Kidney (tissue), 13 donors: ENCODE measurements at regions not wholly inside any gene's neighbourhood (a gene's known extent, or its start where the extent isn't known, plus 50 kb on each side); places are given as distances from the start of the nearest gene placed in this dataset.

Experiments
- DNase-seq, 5 donors: peaks; one replicate each; pipeline ENCODE4 v3.0.0-alpha.2; 2013 to 2020
- FAIRE-seq: peaks from 2 replicates; lab custom pipeline; 2012; peaks lifted over from hg19 to GRCh38; lab: Jason Lieb, UNC
- H3K27ac ChIP-seq, 2 donors: one replicate each; pipeline ENCODE4 v1.7.0; 2013; ENCODE audit warnings: low read depth in 2 of 2, low read length in 2 of 2, inconsistent platforms in 1 of 2
- H3K27me3 ChIP-seq: one replicate; pipeline ENCODE4 v1.7.1; 2013; ENCODE audit warnings: low read length, inconsistent platforms; ENCODE audit not compliant: control insufficient read depth, insufficient read depth
- H3K36me3 ChIP-seq, 3 donors: one replicate each; pipeline versions ENCODE4 v1.7.0 to v1.7.1; 2013; ENCODE audit warnings: low read length in 3 of 3, control low read depth in 1 of 3, inconsistent platforms in 1 of 3; ENCODE audit not compliant: insufficient read depth in 3 of 3, control insufficient read depth in 2 of 3
- H3K4me1 ChIP-seq, 3 donors: one replicate each; pipeline versions ENCODE4 v1.7.0 to v1.7.1; 2013; ENCODE audit warnings: low read length in 3 of 3, inconsistent platforms in 1 of 3, low read depth in 1 of 3; ENCODE audit not compliant: control insufficient read depth in 2 of 3, insufficient read depth in 2 of 3
- H3K4me3 ChIP-seq, 3 donors: one replicate each; pipeline versions ENCODE4 v1.7.0 to v1.8.1; 2013; ENCODE audit warnings: low read length in 3 of 3, control low read depth in 1 of 3, inconsistent platforms in 1 of 3
- H3K9ac ChIP-seq, 3 donors: one replicate each; pipeline versions ENCODE4 v1.7.0 to v1.7.1; 2013; ENCODE audit warnings: low read length in 3 of 3, control low read depth in 1 of 3, inconsistent platforms in 1 of 3
- H3K9me3 ChIP-seq, 3 donors: one replicate each; pipeline versions ENCODE4 v1.7.0 to v1.7.1; 2013; ENCODE audit warnings: low read length in 3 of 3, control low read depth in 1 of 3, inconsistent platforms in 1 of 3; ENCODE audit not compliant: control insufficient read depth in 2 of 3, insufficient read depth in 1 of 3
- CTCF ChIP-seq: IDR thresholded peaks from 3 replicates; pipeline ENCODE4 v1.5.1; 2012; ENCODE audit warnings: mild to moderate bottlenecking, moderate library complexity, borderline replicate concordance; ENCODE audit not compliant: insufficient read depth; ENCODE audit errors: extremely low read depth
- intact Hi-C: fragments of 100-400 bp; cut with DNase I; formaldehyde crosslinking; loops from one replicate; pipeline ENCODE4 v1.11.1; 2022
- donor health status: control.
- donor health status: control.
- donor health status: control.
- donor health status: control.
- donor health status: control.
- donor health status: DM: yes; HTN: yes; CAD: no.
- donor health status: Normal renal cell carcinoma (clear cell type).

- FAIRE-seq: no peak
- intact Hi-C loops: no loop called here
These were observed 469.3 kb upstream of the CDIN1 start for GRCh38 chr15:36109943-36110658.

GRCh38 chr15:36110659-36110993, 468.8 kb upstream of the CDIN1 start:
- no peaks in the 10 kb centered on the region for H3K4me1 ChIP-seq
- no peaks in the 10 kb centered on the region for H3K36me3 ChIP-seq
- peak; percentile 19 for FAIRE-seq
- no peak for DNase-seq
- no peak overlapping the region for H3K4me3 ChIP-seq
- H3K27ac ChIP-seq: no peak overlapping the region
- H3K9me3 ChIP-seq: no peaks in the 10 kb centered on the region
- H3K9ac ChIP-seq: no peak overlapping the region
- intact Hi-C loops: no loop called here
- no peak for TF ChIP-seq CTCF
- H3K27me3 ChIP-seq: no peaks in the 10 kb centered on the region

More at GRCh38 chr15:36109943-36110658, 469.3 kb upstream of the CDIN1 start:
- no peaks in the 10 kb centered on the region for H3K36me3 ChIP-seq
- H3K4me3 ChIP-seq: no peak overlapping the region
- H3K27me3 ChIP-seq: no peaks in the 10 kb centered on the region
- no peaks in the 10 kb centered on the region for H3K9me3 ChIP-seq
- no peak overlapping the region for H3K9ac ChIP-seq
- DNase-seq: peak in 2 of 5 donors; percentile 36 to 66
- no peak for TF ChIP-seq CTCF
- H3K27ac ChIP-seq: no peak overlapping the region
- H3K4me1 ChIP-seq: no peaks in the 10 kb centered on the region

GRCh38 chr15:36117296-36117787, 462.1 kb upstream of the CDIN1 start:
- Histone ChIP-seq H3K9ac (no peak overlapping the region), H3K27ac (no peak overlapping the region), H3K4me1 (no peaks in the 10 kb centered on the region), H3K4me3 (no peak overlapping the region), H3K27me3 (no peaks in the 10 kb centered on the region), H3K36me3 (no peaks in the 10 kb centered on the region), H3K9me3 (no peaks in the 10 kb centered on the region)
- intact Hi-C loops: no loop called here
- FAIRE-seq (no peak), DNase-seq (no peak)
- TF ChIP-seq CTCF: no peak

- intact Hi-C loops: no loop called here
- H3K4me1 ChIP-seq: no peaks in the 10 kb centered on the region
- no peak overlapping the region for H3K27ac ChIP-seq
- FAIRE-seq (no peak), DNase-seq (no peak)
- H3K4me3 ChIP-seq: no peak overlapping the region
- no peak for TF ChIP-seq CTCF
- no peaks in the 10 kb centered on the region for H3K9me3 ChIP-seq
- H3K9ac ChIP-seq: no peak overlapping the region
- no peaks in the 10 kb centered on the region for H3K27me3 ChIP-seq
- no peaks in the 10 kb centered on the region for H3K36me3 ChIP-seq
These were observed 453.2 kb upstream of the CDIN1 start for GRCh38 chr15:36126194-36126593.
